Prostate gland (tissue), 2 donors: ENCODE measurements at regions not wholly inside any gene's neighbourhood (a gene's known extent, or its start where the extent isn't known, plus 50 kb on each side); places are given as distances from the start of the nearest gene placed in this dataset.

ENCODE experiments used
- DNase-seq: peaks from one replicate; pipeline ENCODE4 v3.0.0-alpha.2; 2019; ENCODE audit warnings: low spot score
- H3K27ac ChIP-seq, 2 donors: fragments of 200-600 bp; sonication (generic); 2 replicates each; pipeline ENCODE4 v1.5.1; 2017 to 2019
- H3K27me3 ChIP-seq: fragments of 200-600 bp; sonication (generic); replicated peaks from 2 replicates; pipeline ENCODE4 v1.5.1; 2019; ENCODE audit not compliant: insufficient read depth
- H3K36me3 ChIP-seq, 2 donors: fragments of 200-600 bp; sonication (generic); 1 replicate in 1 of 2; 2 replicates in 1 of 2; pipeline versions ENCODE4 v1.5.1 to v1.8.1; 2017 to 2019
- H3K4me1 ChIP-seq: fragments of 200-600 bp; sonication (generic); replicated peaks from 2 replicates; pipeline ENCODE4 v1.5.1; 2019
- H3K4me3 ChIP-seq, 2 donors: fragments of 200-600 bp; sonication (generic); 2 replicates each; pipeline ENCODE4 v1.5.1; 2017 to 2019
- H3K9me3 ChIP-seq: fragments of 200-600 bp; sonication (generic); 2 replicates; pipeline ENCODE4 v1.5.1; 2017
- CTCF ChIP-seq, 4 experiments: fragments of 200-600 bp in 2 of 4; fragments of 450-650 bp in 2 of 4; sonication (generic) in 2 of 4; IDR thresholded peaks; 1 replicate in 3 of 4; 2 replicates in 1 of 4; pipeline ENCODE4 v1.5.1; 2016 to 2019; ENCODE audit warnings: antibody characterized with exemption in 4 of 4, mild to moderate bottlenecking in 2 of 4, moderate library complexity in 2 of 4
- POLR2A ChIP-seq: fragments of 450-650 bp; IDR thresholded peaks from one replicate; pipeline ENCODE4 v1.6.1; 2016; ENCODE audit warnings: antibody characterized with exemption, mild to moderate bottlenecking
- POLR2AphosphoS5 ChIP-seq: sonication (generic); formaldehyde crosslinking; IDR thresholded peaks from one replicate; pipeline ENCODE4 v1.6.1; 2017; ENCODE audit warnings: antibody characterized with exemption
- WGBS: methylation state at CpG from one replicate; pipeline ENCODE4 v1.1.5; 2018; 5-methylcytosine and 5-hydroxymethylcytosine counted together
- intact Hi-C: fragments of 100-400 bp; cut with DNase I; formaldehyde crosslinking; loops from one replicate; pipeline ENCODE4 v1.14.2; 2022

GRCh38 chr10:4566011-4566410 is 260.0 kb upstream of the AKR1E2 start:
- TF ChIP-seq CTCF (IDR thresholded peaks at IDR 0.05) = no peak
- TF ChIP-seq POLR2AphosphoS5 = no peak
- no peak for TF ChIP-seq POLR2A
- H3K27me3 ChIP-seq = no peaks in the 10 kb centered on the region
- DNase-seq = no peak
- intact Hi-C loops = no loop called here
- 53% methylated on average over 2 of the region's 2 CpGs for WGBS
- no peak overlapping the region for H3K4me3 ChIP-seq
- H3K27ac ChIP-seq = no peak overlapping the region
- H3K9me3 ChIP-seq = no peaks in the 10 kb centered on the region
- no peaks in the 10 kb centered on the region for H3K4me1 ChIP-seq
- no peaks in the 10 kb centered on the region for H3K36me3 ChIP-seq

GRCh38 chr10:4561296-4561695 is 264.7 kb upstream of the AKR1E2 start:
- H3K9me3 ChIP-seq = no peaks in the 10 kb centered on the region
- WGBS = 79% methylated on average over 5 of the region's 5 CpGs
- TF ChIP-seq CTCF (IDR thresholded peaks at IDR 0.05) = no peak
- TF ChIP-seq POLR2AphosphoS5 = no peak
- TF ChIP-seq POLR2A = no peak
- H3K4me3 ChIP-seq = no peak overlapping the region
- H3K27me3 ChIP-seq = no peaks in the 10 kb centered on the region
- no peak for DNase-seq
- H3K36me3 ChIP-seq = no peaks in the 10 kb centered on the region
- intact Hi-C loops = no loop called here
- no peaks in the 10 kb centered on the region for H3K4me1 ChIP-seq
- no peak overlapping the region for H3K27ac ChIP-seq

- TF ChIP-seq CTCF (IDR thresholded peaks at IDR 0.05) (no peak), POLR2AphosphoS5 (no peak), POLR2A (no peak)
- Histone ChIP-seq H3K36me3 (no peaks in the 10 kb centered on the region), H3K27ac (no peak overlapping the region), H3K4me1 (no peaks in the 10 kb centered on the region), H3K4me3 (no peak overlapping the region), H3K27me3 (no peaks in the 10 kb centered on the region), H3K9me3 (no peaks in the 10 kb centered on the region)
- 95% methylated on average over 13 of the region's 13 CpGs for WGBS
- no peak for DNase-seq
- intact Hi-C loops = no loop called here
Measured at GRCh38 chr10:4557469-4557868, 268.5 kb upstream of the AKR1E2 start.

GRCh38 chr10:4556527-4556926 is 269.5 kb upstream of the AKR1E2 start:
- TF ChIP-seq POLR2AphosphoS5 (no peak), CTCF (IDR thresholded peaks at IDR 0.05) (no peak)
- H3K9me3 ChIP-seq = no peaks in the 10 kb centered on the region
- no peak for DNase-seq
- no peaks in the 10 kb centered on the region for H3K36me3 ChIP-seq
- no peak overlapping the region for H3K27ac ChIP-seq
- no peaks in the 10 kb centered on the region for H3K4me1 ChIP-seq
- no peak overlapping the region for H3K4me3 ChIP-seq
- H3K27me3 ChIP-seq = no peaks in the 10 kb centered on the region
- intact Hi-C loops = no loop called here

- Histone ChIP-seq H3K4me3 (no peak overlapping the region), H3K27ac (no peak overlapping the region), H3K27me3 (no peaks in the 10 kb centered on the region), H3K4me1 (no peaks in the 10 kb centered on the region), H3K36me3 (no peaks in the 10 kb centered on the region), H3K9me3 (no peaks in the 10 kb centered on the region)
- WGBS = 86% methylated on average over 3 of the region's 3 CpGs
- intact Hi-C loops = no loop called here
- no peak for DNase-seq
- no peak for TF ChIP-seq POLR2A
- TF ChIP-seq POLR2AphosphoS5 = no peak
- TF ChIP-seq CTCF (IDR thresholded peaks at IDR 0.05) = no peak
Measured at GRCh38 chr10:4555920-4556319, 270.1 kb upstream of the AKR1E2 start.
